ENCODE measurements at regions not wholly inside any gene's neighbourhood (a gene's known extent, or its start where the extent isn't known, plus 50 kb on each side); places are given as distances from the start of the nearest gene placed in this dataset.

- Mint-ChIP-seq H3K27me3 (ENCODE audit: low read depth in 3 of 3) (peaks cover 0 to 3% (median 0%) of the 10 kb centered on the region in 3 donors), H3K4me1 (no peaks in the 10 kb centered on the region), H3K9me3 (peaks cover 0 to 2% (median 0%) of the 10 kb centered on the region in 7 donors), H3K36me3 (no peaks in the 10 kb centered on the region), H3K4me3 (no peak overlapping the region), H3K27ac (no peak overlapping the region)
- no peak overlapping the region for H3K4me2 ChIP-seq (replicated peaks; ENCODE audit: extremely low read depth, low read length, poor library complexity, severe bottlenecking)
- DNase-seq: no peak
- no peaks in the 10 kb centered on the region for H4K20me1 ChIP-seq (ENCODE audit: insufficient read depth, low read length)
- no peak overlapping the region for H3K4me3 ChIP-seq (replicated peaks in 1 of 3; ENCODE audit: low read depth in 2 of 3, low read length in 3 of 3)
- no peak for TF ChIP-seq CTCF (IDR thresholded peaks at IDR 0.05)
- no peaks in the 10 kb centered on the region for H3K9me3 ChIP-seq (replicated peaks in 1 of 2; ENCODE audit: control insufficient read depth in 1 of 2, insufficient read depth in 1 of 2, low read length in 2 of 2)
- H3K27me3 ChIP-seq (ENCODE audit: control insufficient read depth in 2 of 2, insufficient read depth in 2 of 2, low read length in 2 of 2): no peaks in the 10 kb centered on the region
- H3K4me1 ChIP-seq (ENCODE audit: control insufficient read depth in 1 of 2, insufficient read depth in 2 of 2, low read length in 2 of 2): no peaks in the 10 kb centered on the region
- H3K79me2 ChIP-seq (ENCODE audit: insufficient read depth, low read length): no peaks in the 10 kb centered on the region
- H3K36me3 ChIP-seq (replicated peaks in 1 of 2; ENCODE audit: control insufficient read depth in 1 of 2, insufficient read depth in 2 of 2, low read length in 2 of 2): no peaks in the 10 kb centered on the region
- no peak overlapping the region for H3K27ac ChIP-seq (ENCODE audit: low read depth in 1 of 2, low read length in 2 of 2)
- H2AFZ ChIP-seq (ENCODE audit: insufficient read depth, low read depth, low read length, poor library complexity, severe bottlenecking): no peak overlapping the region
- no peak overlapping the region for H3K9ac ChIP-seq (ENCODE audit: insufficient read depth, low read length, poor library complexity, severe bottlenecking)
- intact Hi-C loops (cut with micrococcal nuclease): no loop called here
These were observed 279.4 kb downstream of the TMA16 start for GRCh38 chr4:163773940-163774339.

GRCh38 chr4:163776957-163777356, 282.5 kb downstream of the TMA16 start:
- H3K4me3 ChIP-seq (replicated peaks in 1 of 3; ENCODE audit: low read depth in 2 of 3, low read length in 3 of 3): no peak overlapping the region
- H3K36me3 ChIP-seq (replicated peaks in 1 of 2; ENCODE audit: control insufficient read depth in 1 of 2, insufficient read depth in 2 of 2, low read length in 2 of 2): no peaks in the 10 kb centered on the region
- DNase-seq: no peak
- no peaks in the 10 kb centered on the region for H3K36me3 Mint-ChIP-seq
- no peak overlapping the region for H3K9ac ChIP-seq (ENCODE audit: insufficient read depth, low read length, poor library complexity, severe bottlenecking)
- no peaks in the 10 kb centered on the region for H3K79me2 ChIP-seq (ENCODE audit: insufficient read depth, low read length)
- H3K27me3 ChIP-seq (ENCODE audit: control insufficient read depth in 2 of 2, insufficient read depth in 2 of 2, low read length in 2 of 2): no peaks in the 10 kb centered on the region
- H3K27me3 Mint-ChIP-seq (ENCODE audit: low read depth in 3 of 3): peaks cover 0 to 5% (median 2%) of the 10 kb centered on the region in 3 donors
- no peaks in the 10 kb centered on the region for H3K4me1 ChIP-seq (ENCODE audit: control insufficient read depth in 1 of 2, insufficient read depth in 2 of 2, low read length in 2 of 2)
- H3K9me3 Mint-ChIP-seq: peaks cover 0 to 2% (median 0%) of the 10 kb centered on the region in 7 donors
- 100% methylated on average over 1 of the region's 1 CpG for whole genome bisulfite sequencing (ENCODE audit: insufficient coverage)
- no peaks in the 10 kb centered on the region for H4K20me1 ChIP-seq (ENCODE audit: insufficient read depth, low read length)
- H3K27ac ChIP-seq (ENCODE audit: low read depth in 1 of 2, low read length in 2 of 2): no peak overlapping the region
- TF ChIP-seq CTCF (IDR thresholded peaks at IDR 0.05): no peak
- intact Hi-C loops (cut with micrococcal nuclease): no loop called here
- H3K4me3 Mint-ChIP-seq: no peak overlapping the region
- H3K4me2 ChIP-seq (replicated peaks; ENCODE audit: extremely low read depth, low read length, poor library complexity, severe bottlenecking): no peak overlapping the region
- H2AFZ ChIP-seq (ENCODE audit: insufficient read depth, low read depth, low read length, poor library complexity, severe bottlenecking): no peak overlapping the region
- no peak overlapping the region for H3K27ac Mint-ChIP-seq
- H3K9me3 ChIP-seq (replicated peaks in 1 of 2; ENCODE audit: control insufficient read depth in 1 of 2, insufficient read depth in 1 of 2, low read length in 2 of 2): no peaks in the 10 kb centered on the region
- H3K4me1 Mint-ChIP-seq: no peaks in the 10 kb centered on the region

Data from CD14-positive monocyte (primary cell).